Activated T-cell treated with anti-CD3 and anti-CD28 coated beads for 24 hours (primary cell): ENCODE measurements at regions not wholly inside any gene's neighbourhood (a gene's known extent, or its start where the extent isn't known, plus 50 kb on each side); places are given as distances from the start of the nearest gene placed in this dataset.
"Not testable (repeated sequence)": the region's sequence is repeated elsewhere in the genome, so short reads cannot be mapped to it uniquely, and the experiment has no call there.

Experiments
- DNase-seq: peaks from one replicate; pipeline ENCODE4 v3.0.0-alpha.2; 2020; ENCODE audit warnings: low read depth

- DNase-seq = no peak
Observed at GRCh38 chr9:36521148-36521547, 51.5 kb upstream of the MELK start.

- no peak for DNase-seq
Observed at GRCh38 chr9:36517131-36517530, 55.6 kb upstream of the MELK start.

GRCh38 chr9:36504156-36504555 lies 68.5 kb upstream of the MELK start:
- no peak for DNase-seq

GRCh38 chr9:36503172-36504088 lies 69.3 kb upstream of the MELK start:
- no peak for DNase-seq

- no peak for DNase-seq
Observed at GRCh38 chr9:36501727-36502126, 71.0 kb upstream of the MELK start.

GRCh38 chr9:36500931-36501330 lies 71.8 kb upstream of the MELK start:
- not testable (repeated sequence) for DNase-seq

GRCh38 chr9:36499174-36499890 lies 73.4 kb upstream of the MELK start:
- DNase-seq = no peak

- DNase-seq = peak; percentile 4
Observed at GRCh38 chr9:36493564-36493963, 79.1 kb upstream of the MELK start.

- no peak for DNase-seq
Observed at GRCh38 chr9:36492865-36493264, 79.8 kb upstream of the MELK start.

GRCh38 chr9:36489453-36489852 lies 83.2 kb upstream of the MELK start:
- DNase-seq = no peak

- no peak for DNase-seq
Observed at GRCh38 chr9:36488389-36488756, 84.3 kb upstream of the MELK start.

GRCh38 chr9:36487482-36488388 lies 85.0 kb upstream of the MELK start:
- peak; percentile 86 for DNase-seq

- DNase-seq = peak; percentile 41
Observed at GRCh38 chr9:36486933-36487481, 85.7 kb upstream of the MELK start.

GRCh38 chr9:36486329-36486932 lies 86.3 kb upstream of the MELK start:
- DNase-seq = no peak

- DNase-seq = peak; percentile 2
Observed at GRCh38 chr9:36485647-36486328, 85.7 kb upstream of the RNF38 start.

GRCh38 chr9:36484124-36484523 lies 84.1 kb upstream of the RNF38 start:
- DNase-seq = no peak

- no peak for DNase-seq
Observed at GRCh38 chr9:36479101-36479500, 79.0 kb upstream of the RNF38 start.

GRCh38 chr9:36471359-36471758 lies 71.3 kb upstream of the RNF38 start:
- DNase-seq = no peak

- DNase-seq = peak; percentile 40
Observed at GRCh38 chr9:36470643-36471290, 70.7 kb upstream of the RNF38 start.

GRCh38 chr9:36463467-36463866 lies 63.4 kb upstream of the RNF38 start:
- no peak for DNase-seq
